Neural crest cell (in vitro differentiated cells): ENCODE measurements at regions not wholly inside any gene's neighbourhood (a gene's known extent, or its start where the extent isn't known, plus 50 kb on each side); places are given as distances from the start of the nearest gene placed in this dataset.

Experiments
- DNase-seq: peaks from one replicate; pipeline ENCODE4 v3.0.0; 2021; ENCODE audit warnings: low read depth, mixed read lengths, low spot score
- H3K27ac Mint-ChIP-seq: one replicate; pipeline ENCODE4 v1.8.0; 2021; ENCODE audit warnings: mild to moderate bottlenecking, mixed read lengths; ENCODE audit not compliant: unreplicated experiment
- H3K27me3 Mint-ChIP-seq: 2 replicates; pipeline ENCODE4 v1.8.0; 2021; ENCODE audit warnings: low read depth, mild to moderate bottlenecking, mixed read lengths
- H3K36me3 Mint-ChIP-seq: 2 replicates; pipeline ENCODE4 v1.8.0; 2021; ENCODE audit warnings: low read depth, mild to moderate bottlenecking, mixed read lengths
- H3K4me1 Mint-ChIP-seq: 2 replicates; pipeline ENCODE4 v1.8.0; 2021; ENCODE audit warnings: mixed read lengths
- H3K4me3 Mint-ChIP-seq: one replicate; pipeline ENCODE4 v1.8.0; 2021; ENCODE audit warnings: mild to moderate bottlenecking, mixed read lengths
- H3K9me3 Mint-ChIP-seq: 2 replicates; pipeline ENCODE4 v1.8.0; 2021; ENCODE audit warnings: mixed read lengths
- CTCF ChIP-seq: fragments of 200-600 bp; sonication (generic); conservative IDR thresholded peaks from 2 replicates; pipeline ENCODE4 v1.5.0; 2021; ENCODE audit warnings: antibody characterized with exemption, mild to moderate bottlenecking

GRCh38 chr20:20979934-20980333, 126.2 kb downstream of the LINC00237 start:
- Mint-ChIP-seq H3K9me3 (peaks cover 17% of the 10 kb centered on the region), H3K4me3 (no peak overlapping the region), H3K36me3 (peaks cover 10% of the 10 kb centered on the region), H3K27me3 (no peaks in the 10 kb centered on the region), H3K27ac (no peak overlapping the region), H3K4me1 (peaks cover under 1% of the 10 kb centered on the region)
- no peak for TF ChIP-seq CTCF
- no peak for DNase-seq

GRCh38 chr20:20977786-20978185, 128.4 kb downstream of the LINC00237 start:
- no peak for TF ChIP-seq CTCF
- Mint-ChIP-seq H3K27me3 (no peaks in the 10 kb centered on the region), H3K36me3 (peaks cover 10% of the 10 kb centered on the region), H3K27ac (no peak overlapping the region), H3K4me1 (peaks cover 7% of the 10 kb centered on the region), H3K9me3 (peaks cover 15% of the 10 kb centered on the region), H3K4me3 (no peak overlapping the region)
- no peak for DNase-seq

- DNase-seq, result no peak
- H3K9me3 Mint-ChIP-seq, result no peaks in the 10 kb centered on the region
- no peak overlapping the region for H3K4me3 Mint-ChIP-seq
- peaks cover 14% of the 10 kb centered on the region for H3K4me1 Mint-ChIP-seq
- H3K27ac Mint-ChIP-seq, result no peak overlapping the region
- H3K27me3 Mint-ChIP-seq, result peaks cover 3% of the 10 kb centered on the region
- no peak for TF ChIP-seq CTCF
- H3K36me3 Mint-ChIP-seq, result no peaks in the 10 kb centered on the region
Observed at GRCh38 chr20:20972490-20972889, 133.7 kb downstream of the LINC00237 start.

GRCh38 chr20:20971810-20972209, 134.3 kb downstream of the LINC00237 start:
- Mint-ChIP-seq H3K27ac (no peak overlapping the region), H3K27me3 (peaks cover 3% of the 10 kb centered on the region), H3K4me1 (peaks cover 14% of the 10 kb centered on the region), H3K9me3 (no peaks in the 10 kb centered on the region), H3K36me3 (no peaks in the 10 kb centered on the region), H3K4me3 (no peak overlapping the region)
- no peak for DNase-seq
- no peak for TF ChIP-seq CTCF

- Mint-ChIP-seq H3K9me3 (no peaks in the 10 kb centered on the region), H3K27me3 (peaks cover 3% of the 10 kb centered on the region), H3K4me3 (no peak overlapping the region), H3K36me3 (no peaks in the 10 kb centered on the region), H3K27ac (no peak overlapping the region), H3K4me1 (peaks cover 14% of the 10 kb centered on the region)
- DNase-seq, result no peak
- TF ChIP-seq CTCF, result no peak
Observed at GRCh38 chr20:20970841-20971240, 135.3 kb downstream of the LINC00237 start.
